ENCODE measurements at regions not wholly inside any gene's neighbourhood (a gene's known extent, or its start where the extent isn't known, plus 50 kb on each side); places are given as distances from the start of the nearest gene placed in this dataset.

GRCh38 chr4:155491336-155492120 lies 114.8 kb upstream of the MAP9 start:
- FAIRE-seq = no peak
- TF ChIP-seq POU2F2 (IDR thresholded peaks at IDR 0.05; ENCODE audit: low read depth, low read length) = peak; percentile 84
- no peak for TF ChIP-seq POLR2A (IDR thresholded peaks at IDR 0.05; ENCODE audit: low read depth, low read length)
- no peak for DNase-seq (ENCODE audit: insufficient read length, low spot score)

DNA sequence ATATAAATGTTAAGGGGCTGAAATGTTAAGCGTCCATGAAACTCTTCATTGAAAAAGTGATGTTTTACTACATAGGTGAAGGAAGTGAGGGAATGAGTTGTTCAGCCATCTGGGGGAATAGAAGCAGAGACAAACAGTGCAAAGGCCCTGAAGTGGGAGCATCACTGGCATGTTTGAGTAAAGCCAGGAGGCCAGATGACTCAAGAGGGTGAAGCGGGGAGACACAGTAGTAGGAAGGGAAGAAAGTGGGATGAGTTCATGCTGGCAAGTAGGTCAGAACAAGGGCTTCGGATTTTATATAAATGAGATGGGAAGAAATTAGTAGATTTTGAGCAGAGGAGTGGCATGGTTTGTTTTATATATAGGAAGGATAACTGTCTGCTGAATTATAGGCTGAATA lies 112.5 kb upstream of the MAP9 start:
- FAIRE-seq = no peak
- TF ChIP-seq POU2F2 (IDR thresholded peaks at IDR 0.05; ENCODE audit: low read depth, low read length) = no peak
- no peak for TF ChIP-seq POLR2AphosphoS5 (IDR thresholded peaks at IDR 0.05; ENCODE audit: low read depth, low read length)
- no peak for TF ChIP-seq TAF1 (IDR thresholded peaks at IDR 0.05; ENCODE audit: low read depth, low read length)
- TF ChIP-seq SPI1 (IDR thresholded peaks at IDR 0.05; ENCODE audit: low read depth, low read length) = no peak
- no peak for TF ChIP-seq POLR2A (IDR thresholded peaks at IDR 0.05; ENCODE audit: low read depth, low read length)
- TF ChIP-seq PAX5 (IDR thresholded peaks at IDR 0.05; ENCODE audit: insufficient read depth, low read length, severe bottlenecking) = no peak

GRCh38 chr4:155488691-155489090 lies 111.9 kb upstream of the MAP9 start:
- DNase-seq (ENCODE audit: insufficient read length, low spot score) (no peak), FAIRE-seq (no peak)
- TF ChIP-seq POLR2AphosphoS5 (IDR thresholded peaks at IDR 0.05; ENCODE audit: low read depth, low read length) (no peak), POLR2A (IDR thresholded peaks at IDR 0.05; ENCODE audit: low read depth, low read length) (no peak), TAF1 (IDR thresholded peaks at IDR 0.05; ENCODE audit: low read depth, low read length) (no peak), PAX5 (IDR thresholded peaks at IDR 0.05; ENCODE audit: insufficient read depth, low read length, severe bottlenecking) (no peak), POU2F2 (IDR thresholded peaks at IDR 0.05; ENCODE audit: low read depth, low read length) (no peak), SPI1 (IDR thresholded peaks at IDR 0.05; ENCODE audit: low read depth, low read length) (no peak)

More for the DNA sequence above, 112.5 kb upstream of the MAP9 start:
- DNase-seq (ENCODE audit: insufficient read length, low spot score) = no peak

DNA sequence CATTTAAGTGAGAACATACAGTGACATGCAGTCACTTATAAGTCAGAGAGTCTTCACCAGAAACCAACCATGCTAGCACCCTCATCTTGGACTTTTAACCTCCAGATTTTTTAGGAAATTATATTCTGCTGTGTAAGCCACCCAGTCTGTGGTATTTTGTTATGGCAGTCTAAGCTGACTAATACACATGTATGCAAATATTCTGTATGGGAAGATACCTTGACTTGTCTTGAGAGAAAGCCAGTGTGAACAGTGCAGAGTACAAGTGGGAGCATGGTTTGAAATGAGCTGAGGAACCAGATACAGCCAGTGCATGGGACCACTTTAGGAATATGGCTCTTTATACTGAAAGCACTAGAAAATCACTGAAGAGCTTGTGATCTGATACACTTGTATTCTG lies 110.4 kb upstream of the MAP9 start:
- TF ChIP-seq POLR2A (IDR thresholded peaks at IDR 0.05; ENCODE audit: low read depth, low read length) (no peak), SPI1 (IDR thresholded peaks at IDR 0.05; ENCODE audit: low read depth, low read length) (no peak), TAF1 (IDR thresholded peaks at IDR 0.05; ENCODE audit: low read depth, low read length) (no peak), PAX5 (IDR thresholded peaks at IDR 0.05; ENCODE audit: insufficient read depth, low read length, severe bottlenecking) (no peak), POLR2AphosphoS5 (IDR thresholded peaks at IDR 0.05; ENCODE audit: low read depth, low read length) (no peak), POU2F2 (IDR thresholded peaks at IDR 0.05; ENCODE audit: low read depth, low read length) (no peak)

DNA sequence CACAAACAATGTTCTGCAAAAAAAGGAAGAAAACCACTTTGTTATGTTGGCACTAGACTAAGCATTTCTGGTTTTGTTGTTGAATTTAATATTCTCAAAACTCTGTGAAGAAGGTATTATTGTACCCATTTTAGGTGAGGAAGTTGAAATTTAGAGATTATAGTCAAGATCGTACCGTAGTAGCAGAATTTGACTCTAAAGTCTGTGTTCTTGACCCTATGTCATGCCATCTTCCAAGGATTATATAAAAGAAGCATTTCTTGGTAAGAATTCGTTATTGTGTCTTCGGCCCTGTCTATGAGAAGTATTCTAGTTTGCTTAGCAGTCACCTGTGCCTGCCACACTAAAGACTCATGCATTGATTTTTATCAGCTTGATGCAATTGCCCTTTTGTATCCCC lies 104.4 kb upstream of the MAP9 start:
- FAIRE-seq = no peak
- TF ChIP-seq POLR2AphosphoS5 (IDR thresholded peaks at IDR 0.05; ENCODE audit: low read depth, low read length) (no peak), POU2F2 (IDR thresholded peaks at IDR 0.05; ENCODE audit: low read depth, low read length) (no peak), TAF1 (IDR thresholded peaks at IDR 0.05; ENCODE audit: low read depth, low read length) (no peak), PAX5 (IDR thresholded peaks at IDR 0.05; ENCODE audit: insufficient read depth, low read length, severe bottlenecking) (no peak), POLR2A (IDR thresholded peaks at IDR 0.05; ENCODE audit: low read depth, low read length) (no peak), SPI1 (IDR thresholded peaks at IDR 0.05; ENCODE audit: low read depth, low read length) (no peak)
- no peak for DNase-seq (ENCODE audit: insufficient read length, low spot score)

More for the DNA sequence above, 110.4 kb upstream of the MAP9 start:
- no peak for FAIRE-seq
- no peak for DNase-seq (ENCODE audit: insufficient read length, low spot score)

GRCh38 chr4:155479835-155480234 lies 103.1 kb upstream of the MAP9 start:
- TF ChIP-seq SPI1 (IDR thresholded peaks at IDR 0.05; ENCODE audit: low read depth, low read length) (no peak), POU2F2 (IDR thresholded peaks at IDR 0.05; ENCODE audit: low read depth, low read length) (no peak), PAX5 (IDR thresholded peaks at IDR 0.05; ENCODE audit: insufficient read depth, low read length, severe bottlenecking) (no peak), POLR2AphosphoS5 (IDR thresholded peaks at IDR 0.05; ENCODE audit: low read depth, low read length) (no peak), POLR2A (IDR thresholded peaks at IDR 0.05; ENCODE audit: low read depth, low read length) (no peak), TAF1 (IDR thresholded peaks at IDR 0.05; ENCODE audit: low read depth, low read length) (no peak)
- DNase-seq (ENCODE audit: insufficient read length, low spot score) = no peak
- FAIRE-seq = no peak

DNA sequence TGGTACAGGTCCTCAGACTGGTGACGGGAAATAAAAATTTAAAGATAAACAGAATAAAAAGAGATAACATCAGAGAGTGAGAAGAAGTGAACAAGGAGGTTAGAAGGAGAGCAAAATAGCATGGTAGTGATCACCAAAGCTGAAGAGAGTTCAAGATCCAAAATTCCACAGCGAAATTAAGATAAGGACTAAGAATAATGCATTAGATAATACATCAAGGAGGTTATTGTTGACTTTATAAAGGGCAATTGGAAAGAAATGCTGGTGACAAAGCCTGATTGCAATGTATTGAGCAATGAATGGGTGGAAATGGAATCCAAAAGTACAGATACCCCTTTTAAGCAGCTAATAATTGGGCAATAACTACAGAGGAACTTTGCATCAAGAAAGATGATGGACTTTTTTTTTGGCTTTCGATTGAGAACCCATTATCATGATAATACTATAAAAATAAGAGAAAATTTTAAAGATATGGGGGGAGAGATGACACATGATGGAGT lies 101.6 kb upstream of the MAP9 start:
- DNase-seq (ENCODE audit: insufficient read length, low spot score) (no peak), FAIRE-seq (no peak)
- TF ChIP-seq TAF1 (IDR thresholded peaks at IDR 0.05; ENCODE audit: low read depth, low read length) (no peak), POLR2A (IDR thresholded peaks at IDR 0.05; ENCODE audit: low read depth, low read length) (no peak), SPI1 (IDR thresholded peaks at IDR 0.05; ENCODE audit: low read depth, low read length) (no peak), POU2F2 (IDR thresholded peaks at IDR 0.05; ENCODE audit: low read depth, low read length) (no peak), POLR2AphosphoS5 (IDR thresholded peaks at IDR 0.05; ENCODE audit: low read depth, low read length) (no peak), PAX5 (IDR thresholded peaks at IDR 0.05; ENCODE audit: insufficient read depth, low read length, severe bottlenecking) (no peak)

GRCh38 chr4:155474758-155475157 lies 98.0 kb upstream of the MAP9 start:
- DNase-seq (ENCODE audit: insufficient read length, low spot score) (no peak), FAIRE-seq (no peak)
- TF ChIP-seq POLR2AphosphoS5 (IDR thresholded peaks at IDR 0.05; ENCODE audit: low read depth, low read length) = no peak
- TF ChIP-seq TAF1 (IDR thresholded peaks at IDR 0.05; ENCODE audit: low read depth, low read length) = no peak
- no peak for TF ChIP-seq POLR2A (IDR thresholded peaks at IDR 0.05; ENCODE audit: low read depth, low read length)
- TF ChIP-seq PAX5 (IDR thresholded peaks at IDR 0.05; ENCODE audit: insufficient read depth, low read length, severe bottlenecking) = no peak
- no peak for TF ChIP-seq SPI1 (IDR thresholded peaks at IDR 0.05; ENCODE audit: low read depth, low read length)

DNA sequence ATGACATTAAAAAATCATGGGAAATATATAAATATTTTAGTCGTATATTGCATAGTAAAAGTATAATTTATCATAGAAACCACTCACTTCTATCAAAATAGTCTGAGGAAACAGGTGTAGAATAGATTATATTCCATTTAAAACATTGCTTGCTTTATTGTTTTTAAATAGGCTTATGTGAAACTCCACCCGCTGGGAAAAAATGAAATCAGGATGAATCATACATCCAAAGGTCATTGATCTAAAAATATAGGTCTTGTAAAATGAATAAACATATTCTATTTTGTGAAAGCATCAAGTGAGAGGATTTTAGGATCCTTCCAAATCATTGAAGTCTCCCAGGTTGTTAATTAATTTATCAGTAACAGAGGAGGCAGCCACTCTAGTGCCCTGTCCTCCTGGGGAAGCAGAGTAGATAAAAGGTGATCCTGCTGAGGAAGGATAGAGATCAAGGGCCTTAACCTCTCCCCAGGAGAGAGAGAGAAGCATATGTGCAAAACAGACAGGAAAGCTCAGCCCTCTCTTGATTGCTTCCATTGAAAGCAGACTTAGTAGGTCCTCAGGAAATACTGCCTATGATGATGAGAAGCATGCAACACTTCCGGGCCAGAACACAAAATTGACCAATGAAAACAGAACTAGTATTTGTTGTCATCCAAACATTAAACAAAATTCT lies 96.8 kb upstream of the MAP9 start:
- FAIRE-seq = no peak
- DNase-seq (ENCODE audit: insufficient read length, low spot score) = no peak
- no peak for TF ChIP-seq TAF1 (IDR thresholded peaks at IDR 0.05; ENCODE audit: low read depth, low read length)
- TF ChIP-seq PAX5 (IDR thresholded peaks at IDR 0.05; ENCODE audit: insufficient read depth, low read length, severe bottlenecking) = no peak
- TF ChIP-seq SPI1 (IDR thresholded peaks at IDR 0.05; ENCODE audit: low read depth, low read length) = no peak
- TF ChIP-seq POU2F2 (IDR thresholded peaks at IDR 0.05; ENCODE audit: low read depth, low read length) = no peak
- no peak for TF ChIP-seq POLR2A (IDR thresholded peaks at IDR 0.05; ENCODE audit: low read depth, low read length)
- no peak for TF ChIP-seq POLR2AphosphoS5 (IDR thresholded peaks at IDR 0.05; ENCODE audit: low read depth, low read length)
